AG04450 (cell line): ENCODE measurements at regions not wholly inside any gene's neighbourhood (a gene's known extent, or its start where the extent isn't known, plus 50 kb on each side); places are given as distances from the start of the nearest gene placed in this dataset.

Experiments
- CTCF ChIA-PET: fragments of 300-600, 350-600 bp; formaldehyde crosslinking; extraction: SDS; loops from one replicate; lab custom pipeline; 2022; ENCODE audit warnings: antibody characterized with exemption, inconsistent platforms; lab: Charles Lee
- POLR2A ChIA-PET: fragments of 350-600 bp; formaldehyde crosslinking; extraction: SDS; loops from one replicate; lab custom pipeline; 2021; ENCODE audit warnings: antibody characterized with exemption, inconsistent platforms; lab: Yijun Ruan, JAX
- DNase-seq: peaks from one replicate; pipeline ENCODE4 v3.0.0-alpha.2; 2011; ENCODE audit warnings: low read depth, low spot score
- H3K27ac ChIP-seq: one replicate; pipeline ENCODE4 v1.5.1; 2012; ENCODE audit warnings: low read depth, low read length, control low read depth
- H3K27me3 ChIP-seq: one replicate; pipeline ENCODE4 v1.6.0; 2012; ENCODE audit warnings: low read length; ENCODE audit not compliant: control insufficient read depth, insufficient read depth
- H3K4me3 ChIP-seq: 2 replicates; pipeline ENCODE4 v1.5.1; 2011; ENCODE audit warnings: mild to moderate bottlenecking, low read depth, low read length, control low read depth
- H3K9me3 ChIP-seq: 2 replicates; pipeline ENCODE4 v1.5.1; 2012; ENCODE audit warnings: low read length; ENCODE audit not compliant: control insufficient read depth, insufficient read depth
- TF ChIP-seq, protein P1 (sequence below): IDR thresholded peaks from 2 replicates; pipeline ENCODE4 v1.5.1; 2011; ENCODE audit warnings: low read depth, low read length, control low read depth, inconsistent platforms

DNA sequence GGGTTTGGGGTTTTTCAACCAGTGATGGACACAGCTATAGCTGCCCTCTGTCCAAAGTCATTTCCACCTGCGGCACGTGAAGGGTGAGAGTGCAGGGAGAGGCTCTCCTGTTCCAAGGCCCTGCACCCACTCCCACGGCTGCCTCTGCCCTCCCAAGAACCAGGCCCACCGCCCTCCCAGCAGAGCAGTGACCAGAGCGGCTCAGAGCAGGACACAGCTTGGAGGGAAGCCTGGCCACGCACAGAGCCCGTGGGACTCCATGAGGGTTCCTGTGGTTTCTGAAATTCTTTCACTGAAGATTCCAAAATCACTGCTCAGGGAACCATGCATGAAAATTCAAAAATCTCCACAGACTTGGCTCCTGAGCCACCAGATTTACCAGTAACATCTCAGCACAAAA lies 67.3 kb upstream of the SALL3 start:
- TF ChIP-seq, protein P1, sequence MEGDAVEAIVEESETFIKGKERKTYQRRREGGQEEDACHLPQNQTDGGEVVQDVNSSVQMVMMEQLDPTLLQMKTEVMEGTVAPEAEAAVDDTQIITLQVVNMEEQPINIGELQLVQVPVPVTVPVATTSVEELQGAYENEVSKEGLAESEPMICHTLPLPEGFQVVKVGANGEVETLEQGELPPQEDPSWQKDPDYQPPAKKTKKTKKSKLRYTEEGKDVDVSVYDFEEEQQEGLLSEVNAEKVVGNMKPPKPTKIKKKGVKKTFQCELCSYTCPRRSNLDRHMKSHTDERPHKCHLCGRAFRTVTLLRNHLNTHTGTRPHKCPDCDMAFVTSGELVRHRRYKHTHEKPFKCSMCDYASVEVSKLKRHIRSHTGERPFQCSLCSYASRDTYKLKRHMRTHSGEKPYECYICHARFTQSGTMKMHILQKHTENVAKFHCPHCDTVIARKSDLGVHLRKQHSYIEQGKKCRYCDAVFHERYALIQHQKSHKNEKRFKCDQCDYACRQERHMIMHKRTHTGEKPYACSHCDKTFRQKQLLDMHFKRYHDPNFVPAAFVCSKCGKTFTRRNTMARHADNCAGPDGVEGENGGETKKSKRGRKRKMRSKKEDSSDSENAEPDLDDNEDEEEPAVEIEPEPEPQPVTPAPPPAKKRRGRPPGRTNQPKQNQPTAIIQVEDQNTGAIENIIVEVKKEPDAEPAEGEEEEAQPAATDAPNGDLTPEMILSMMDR: no peak
- DNase-seq: no peak
- H3K9me3 ChIP-seq: peaks cover 67% of the 10 kb centered on the region
- POLR2A ChIA-PET: no interaction called here
- CTCF ChIA-PET: no interaction called here
- no peak overlapping the region for H3K27ac ChIP-seq
- no peak overlapping the region for H3K4me3 ChIP-seq
- H3K27me3 ChIP-seq: no peaks in the 10 kb centered on the region

DNA sequence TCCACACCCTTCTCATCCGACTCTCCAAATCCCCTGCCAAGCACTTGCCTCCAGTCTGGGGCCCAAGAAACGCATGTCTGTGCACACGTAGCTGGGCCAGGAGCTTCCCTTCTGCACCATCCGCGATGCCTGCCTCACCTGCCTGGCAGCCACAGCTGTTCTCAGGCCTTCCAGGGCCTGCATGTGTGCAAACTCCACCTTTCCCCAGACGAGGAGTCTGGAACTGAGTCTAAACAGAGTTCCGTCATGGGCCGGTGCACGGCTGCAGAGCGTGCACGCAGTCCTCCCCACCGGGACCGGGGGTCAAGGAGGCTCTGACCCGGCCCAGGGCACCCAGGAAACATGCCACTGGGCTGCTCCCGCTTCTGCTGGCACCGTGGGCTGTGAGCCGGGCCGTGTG lies 66.8 kb upstream of the SALL3 start:
- DNase-seq: no peak
- POLR2A ChIA-PET: no interaction called here
- H3K9me3 ChIP-seq: peaks cover 67% of the 10 kb centered on the region
- TF ChIP-seq, protein P1: no peak
- no peak overlapping the region for H3K4me3 ChIP-seq
- no peak overlapping the region for H3K27ac ChIP-seq
- CTCF ChIA-PET: no interaction called here
- H3K27me3 ChIP-seq: no peaks in the 10 kb centered on the region

DNA sequence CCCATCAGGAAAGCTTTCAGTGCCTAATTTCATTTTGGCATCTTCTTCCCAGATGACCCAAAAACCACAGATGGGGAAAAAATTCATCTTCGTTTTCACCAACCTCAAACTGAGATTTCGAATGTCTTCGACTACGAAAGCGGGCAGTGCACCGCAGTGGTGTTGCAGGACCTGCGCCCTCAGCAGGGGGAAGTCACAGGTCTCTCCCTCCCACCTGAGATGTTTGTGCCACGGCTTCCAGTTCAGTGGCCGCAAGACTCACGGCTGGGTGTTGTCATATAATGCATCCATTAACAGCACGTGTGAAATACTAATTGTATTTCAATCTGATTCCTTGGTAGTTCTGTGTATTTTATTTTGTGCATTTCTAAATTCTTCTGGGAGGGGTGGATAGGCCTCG lies 66.2 kb upstream of the SALL3 start:
- CTCF ChIA-PET: no interaction called here
- H3K9me3 ChIP-seq: peaks cover 63% of the 10 kb centered on the region
- H3K27ac ChIP-seq: no peak overlapping the region
- no peak for DNase-seq
- no peaks in the 10 kb centered on the region for H3K27me3 ChIP-seq
- POLR2A ChIA-PET: no interaction called here
- no peak overlapping the region for H3K4me3 ChIP-seq
- TF ChIP-seq, protein P1: no peak

DNA sequence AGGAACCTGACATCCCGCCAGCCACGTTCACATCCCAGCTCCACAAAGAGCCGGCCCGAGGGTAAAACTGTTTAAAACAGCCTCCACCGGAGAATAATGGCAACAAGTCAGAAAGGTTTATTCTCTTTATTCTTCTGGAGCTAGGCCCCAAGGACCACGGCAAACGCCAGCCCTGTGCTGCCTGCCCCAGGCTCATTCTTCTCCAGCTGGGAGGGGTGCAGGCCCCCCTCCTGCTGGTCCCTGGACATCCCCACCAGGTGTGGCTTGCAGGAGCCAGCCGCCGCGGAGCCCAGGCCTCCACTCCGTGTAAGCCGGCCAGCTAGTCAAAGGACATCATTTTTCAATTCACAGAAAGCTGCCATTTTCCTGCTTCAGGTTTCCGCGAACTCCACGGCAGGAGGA lies 65.8 kb upstream of the SALL3 start:
- Histone ChIP-seq H3K27me3 (no peaks in the 10 kb centered on the region), H3K9me3 (peaks cover 64% of the 10 kb centered on the region), H3K27ac (no peak overlapping the region), H3K4me3 (no peak overlapping the region)
- ChIA-PET POLR2A (no interaction called here), CTCF (no interaction called here)
- DNase-seq: no peak
- TF ChIP-seq, protein P1: no peak

DNA sequence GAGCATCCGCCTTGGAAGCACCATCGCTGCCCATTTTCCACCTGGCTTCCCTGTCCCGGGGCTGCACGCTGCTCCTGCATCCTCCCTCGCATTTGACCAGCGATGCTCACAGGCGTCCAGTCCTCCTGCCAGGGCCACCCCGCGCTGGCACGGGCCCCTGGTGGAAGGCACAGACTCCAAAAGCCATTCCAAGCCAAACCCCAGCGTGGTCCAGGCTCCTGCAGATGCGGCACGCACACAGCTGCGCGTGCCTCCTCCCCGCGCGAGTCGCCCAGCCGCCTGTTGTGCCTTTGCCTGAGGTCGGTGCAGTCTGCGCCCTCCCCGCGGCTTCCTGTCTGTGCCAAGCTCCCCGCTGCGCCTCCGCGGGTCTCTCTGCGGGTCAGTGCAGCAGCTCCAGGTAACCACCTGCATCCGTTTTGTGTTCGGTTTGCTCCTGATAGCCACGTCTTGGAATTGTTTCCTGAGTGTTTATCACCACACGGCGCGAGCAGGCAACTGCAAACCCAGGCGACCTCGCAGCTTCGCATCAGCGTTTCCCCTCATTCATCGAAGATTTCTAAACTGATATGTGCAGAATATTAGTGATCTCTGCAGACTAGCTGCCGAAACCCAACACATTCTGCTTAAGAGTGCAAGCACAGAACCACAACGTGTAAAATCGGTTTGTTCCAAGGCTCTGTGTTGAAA lies 65.2 kb upstream of the SALL3 start:
- ChIA-PET CTCF (no interaction called here), POLR2A (no interaction called here)
- TF ChIP-seq, protein P1: no peak
- no peak overlapping the region for H3K4me3 ChIP-seq
- H3K9me3 ChIP-seq: peaks cover 68% of the 10 kb centered on the region
- H3K27ac ChIP-seq: no peak overlapping the region
- H3K27me3 ChIP-seq: no peaks in the 10 kb centered on the region
- DNase-seq: no peak
